GM21360 (cell line): ENCODE measurements at regions not wholly inside any gene's neighbourhood (a gene's known extent, or its start where the extent isn't known, plus 50 kb on each side); places are given as distances from the start of the nearest gene placed in this dataset.
"Not testable (repeated sequence)": the region's sequence is repeated elsewhere in the genome, so short reads cannot be mapped to it uniquely, and the experiment has no call there.

Source experiments
- ATAC-seq: cut with Tn5 transposase; IDR thresholded peaks from one replicate; pipeline ENCODE4 v1.9.1; 2021; ENCODE audit warnings: mild to moderate bottlenecking, moderate library complexity; ENCODE audit not compliant: unreplicated experiment

DNA sequence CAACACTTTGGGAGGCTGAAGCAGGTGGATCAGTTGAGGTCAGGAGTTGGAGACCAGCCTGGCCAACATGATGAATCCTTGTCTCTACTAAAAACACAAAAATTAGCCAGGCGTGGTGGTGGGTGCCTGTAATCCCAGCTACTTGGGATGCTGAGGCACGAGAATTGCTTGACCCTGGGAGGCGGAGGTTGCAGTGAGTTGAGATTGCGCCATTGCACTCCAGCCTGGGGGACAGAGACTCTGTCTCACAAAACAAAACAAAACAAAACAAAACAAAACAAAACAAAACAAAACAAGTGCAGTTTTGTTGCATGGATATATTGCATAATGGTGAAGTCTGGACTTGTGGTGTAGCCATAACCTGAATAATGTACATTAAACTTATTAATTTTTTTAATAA lies 133.6 kb upstream of the ZNF217 start:
- not testable (repeated sequence) for ATAC-seq

DNA sequence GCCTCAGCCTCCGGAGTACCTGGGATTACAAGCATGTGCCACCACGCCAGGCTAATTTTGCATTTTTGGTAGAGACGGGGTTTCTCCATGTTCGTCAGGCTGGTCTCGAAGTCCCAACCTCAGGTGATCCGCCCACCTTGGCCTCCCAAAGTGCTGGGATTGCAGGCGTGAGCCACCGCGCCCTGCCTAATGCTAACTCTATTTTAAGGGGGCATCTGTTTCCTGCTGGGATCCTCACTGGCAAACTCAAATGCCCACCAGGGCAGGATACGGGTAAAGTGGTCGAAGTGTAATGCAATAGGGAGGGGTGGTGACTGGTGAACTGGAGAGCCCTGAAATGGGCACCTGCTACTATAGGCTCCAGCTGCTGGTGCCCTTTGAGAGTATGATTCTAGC lies 131.9 kb upstream of the ZNF217 start:
- no peak for ATAC-seq

DNA sequence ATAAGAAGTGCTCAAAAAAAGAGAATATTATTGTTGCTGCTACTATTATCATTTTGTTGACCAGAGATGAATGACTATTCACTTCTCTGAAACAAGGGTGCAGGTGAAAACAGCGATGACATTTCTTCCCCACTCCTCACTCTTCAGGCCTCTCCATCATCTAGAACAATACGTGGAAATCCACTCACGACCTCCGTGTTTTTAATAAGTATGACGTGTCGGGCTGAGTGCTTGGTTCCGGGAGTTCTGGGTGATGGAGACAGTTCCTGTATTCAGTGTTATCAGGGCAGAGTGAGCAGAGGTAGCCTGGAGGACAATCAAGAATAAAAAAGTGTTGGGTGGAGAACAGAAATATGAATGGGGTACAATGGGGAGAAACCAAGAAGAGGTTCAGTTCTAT lies 130.0 kb upstream of the ZNF217 start:
- ATAC-seq = no peak

DNA sequence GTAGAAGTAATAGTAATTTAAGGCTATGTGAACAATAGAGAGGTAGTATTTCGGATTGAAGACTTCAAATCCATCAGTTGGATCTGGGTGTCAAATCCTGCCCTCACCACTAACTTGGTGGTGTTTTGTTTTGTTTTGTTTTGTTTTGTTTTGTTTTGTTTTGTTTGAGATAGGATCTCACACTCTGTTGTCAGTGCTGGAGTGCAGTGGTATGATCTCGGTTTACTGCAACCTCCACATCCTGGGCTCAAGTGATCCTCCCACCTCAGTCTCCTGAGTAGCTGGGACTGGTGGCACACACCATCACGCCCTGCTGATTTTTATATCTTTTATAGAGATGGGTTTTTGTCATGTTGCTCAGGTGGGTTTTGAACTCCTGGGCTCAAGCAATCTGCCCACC lies 129.4 kb upstream of the ZNF217 start:
- ATAC-seq = no peak

DNA sequence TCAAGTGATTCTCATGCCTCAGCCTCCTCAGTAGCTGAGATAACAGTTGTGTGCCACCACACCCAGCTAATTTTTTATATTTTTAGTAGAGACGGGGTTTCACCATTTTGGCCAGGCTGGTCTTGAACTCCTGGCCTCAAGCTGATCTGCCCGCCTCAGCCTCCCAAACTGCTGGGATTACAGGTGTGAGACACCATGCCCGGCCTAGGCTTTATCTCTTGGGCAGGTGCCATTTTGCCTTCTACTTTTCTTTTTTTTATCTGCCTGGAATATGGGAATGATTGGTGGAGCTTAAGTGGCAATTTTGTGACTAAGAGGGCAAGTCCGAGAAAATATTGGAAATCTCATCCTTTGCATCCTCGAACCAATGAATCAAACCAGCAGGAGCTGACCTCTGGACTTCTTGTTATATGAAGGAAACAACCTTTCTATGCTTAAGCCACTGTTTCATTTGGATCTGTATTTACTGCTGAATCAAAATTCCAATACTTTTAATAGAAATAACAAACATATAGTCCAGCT lies 128.9 kb upstream of the ZNF217 start:
- no peak for ATAC-seq

DNA sequence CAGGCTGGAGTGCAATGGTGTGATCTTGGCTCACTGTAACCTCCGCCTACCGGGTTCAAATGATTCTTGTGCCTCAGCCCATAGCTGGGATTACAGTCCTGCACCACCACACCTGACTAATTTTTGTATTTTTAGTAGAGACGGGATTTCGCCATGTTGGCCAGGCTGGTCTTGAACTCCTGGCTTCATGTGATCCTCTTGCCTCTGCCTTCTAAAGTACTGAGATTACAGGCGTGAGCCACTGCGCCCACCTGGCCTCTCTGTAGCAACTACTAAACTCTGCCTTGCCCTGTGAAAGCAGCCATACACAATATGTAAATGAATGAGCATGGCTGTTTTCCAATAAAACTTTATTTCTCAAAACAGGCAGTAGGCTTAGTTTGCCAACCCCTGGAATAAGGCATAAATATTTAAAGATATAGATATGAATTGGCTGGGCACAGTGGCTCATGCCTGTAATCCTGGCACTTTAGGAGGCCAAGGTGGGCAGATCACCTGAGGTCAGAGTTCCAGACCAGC lies 127.9 kb upstream of the ZNF217 start:
- not testable (repeated sequence) for ATAC-seq

DNA sequence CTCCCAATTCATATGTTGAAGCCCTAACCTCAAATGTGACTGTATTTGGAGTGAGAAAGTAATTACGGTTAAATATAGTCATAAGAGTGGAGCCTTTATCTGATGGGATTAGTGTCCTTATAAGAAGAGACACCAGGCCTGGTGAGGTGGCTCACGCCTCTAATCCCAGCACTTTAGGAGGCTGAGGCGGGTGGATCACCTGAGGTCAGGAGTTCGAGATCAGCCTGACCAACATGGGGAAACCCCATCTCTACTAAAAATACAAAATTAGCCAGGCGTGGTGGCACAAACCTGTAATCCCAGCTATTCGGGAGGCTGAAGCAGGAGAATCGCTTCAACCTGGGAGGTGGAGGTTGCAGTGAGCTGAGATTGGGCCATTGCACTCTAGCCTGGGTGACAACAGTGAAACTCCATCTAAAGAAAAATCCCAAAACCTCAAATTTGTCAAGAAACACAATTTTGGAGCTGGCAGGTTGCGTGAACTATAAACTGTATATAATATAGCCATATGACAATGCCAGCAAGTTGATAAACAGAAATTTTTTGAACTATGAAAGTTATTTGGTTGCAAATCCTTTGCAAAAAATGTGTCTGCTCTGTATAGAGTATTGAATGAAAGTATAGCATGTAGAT lies 125.6 kb upstream of the ZNF217 start:
- ATAC-seq = not testable (repeated sequence)

DNA sequence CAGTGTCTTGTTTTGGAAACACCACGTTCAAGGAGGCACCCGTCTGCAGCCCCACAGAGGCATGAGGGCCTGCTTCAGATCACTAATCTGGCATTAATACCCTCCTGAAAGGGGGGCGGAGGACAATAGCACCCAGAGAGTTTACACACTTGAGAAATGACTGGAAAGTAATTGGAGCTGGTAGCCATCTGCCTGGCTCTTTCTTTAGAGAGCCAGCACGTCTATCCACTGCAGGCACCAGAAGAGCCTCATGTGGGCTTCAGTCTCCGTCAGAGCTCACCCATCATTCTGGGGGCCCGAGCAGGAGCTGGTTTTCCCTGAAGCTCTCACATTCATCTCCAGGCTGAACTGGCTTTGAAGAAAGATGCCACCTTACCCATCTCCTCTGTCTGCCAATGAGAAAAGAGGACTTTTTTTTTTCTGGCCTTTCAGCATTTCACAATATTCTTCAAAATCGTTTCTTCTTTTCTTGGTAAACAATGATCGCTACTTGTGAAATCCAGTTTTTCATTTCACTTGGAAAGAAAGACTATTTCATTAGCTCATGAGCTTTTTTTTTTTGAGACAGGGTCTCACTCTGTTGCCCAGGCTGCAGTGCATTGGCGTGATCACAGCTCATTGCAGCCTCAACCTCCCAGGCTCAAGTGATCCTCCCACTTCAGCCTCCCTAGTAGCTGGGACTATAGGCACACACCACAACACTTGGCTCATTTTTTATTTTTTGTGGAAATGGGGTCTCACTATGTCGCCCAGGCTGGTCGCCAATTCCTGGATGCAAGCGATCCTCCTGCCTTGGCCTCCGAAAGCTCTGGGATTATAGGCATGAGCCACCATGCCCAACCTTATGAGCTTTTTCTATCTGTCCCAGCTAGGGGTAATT lies 124.7 kb upstream of the ZNF217 start:
- ATAC-seq = no peak

DNA sequence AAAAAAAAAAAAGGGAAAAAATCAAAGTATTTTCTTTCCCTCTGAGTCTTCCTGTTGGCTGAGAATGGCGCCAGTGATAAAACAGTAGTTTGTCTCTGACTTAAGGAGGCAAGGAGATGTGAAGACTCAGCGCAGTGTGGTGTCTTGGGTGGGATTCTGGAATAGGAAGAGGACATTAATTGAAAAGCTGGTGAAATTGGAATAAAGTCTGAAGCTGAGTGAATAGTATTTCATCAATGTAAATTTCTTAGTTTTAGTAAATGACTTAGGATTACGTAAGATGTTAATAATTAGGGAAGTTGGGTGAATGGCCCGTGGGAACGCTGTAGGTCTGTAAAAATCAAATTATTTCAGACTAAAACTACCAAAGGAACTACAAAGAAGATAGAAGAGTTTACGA lies 122.8 kb upstream of the ZNF217 start:
- no peak for ATAC-seq

DNA sequence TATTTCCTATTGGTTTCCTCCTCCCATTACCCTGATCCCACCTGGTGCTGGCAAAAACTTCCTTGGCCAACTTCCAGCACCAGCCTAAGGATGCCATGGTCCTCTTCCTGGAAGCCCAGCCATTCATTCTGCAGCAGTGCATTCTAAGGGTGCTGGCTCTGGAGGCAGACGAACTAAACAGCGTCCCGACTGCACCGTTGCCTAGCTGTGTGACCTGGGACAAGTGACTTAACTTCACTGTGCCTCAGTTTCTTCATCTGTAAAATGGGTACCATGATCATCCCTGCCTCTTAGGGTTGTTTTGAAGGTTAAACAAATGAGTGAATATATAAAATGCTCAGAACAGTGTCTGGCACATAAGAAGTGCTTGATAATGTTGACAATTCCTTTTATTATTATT lies 120.9 kb upstream of the ZNF217 start:
- ATAC-seq = no peak

DNA sequence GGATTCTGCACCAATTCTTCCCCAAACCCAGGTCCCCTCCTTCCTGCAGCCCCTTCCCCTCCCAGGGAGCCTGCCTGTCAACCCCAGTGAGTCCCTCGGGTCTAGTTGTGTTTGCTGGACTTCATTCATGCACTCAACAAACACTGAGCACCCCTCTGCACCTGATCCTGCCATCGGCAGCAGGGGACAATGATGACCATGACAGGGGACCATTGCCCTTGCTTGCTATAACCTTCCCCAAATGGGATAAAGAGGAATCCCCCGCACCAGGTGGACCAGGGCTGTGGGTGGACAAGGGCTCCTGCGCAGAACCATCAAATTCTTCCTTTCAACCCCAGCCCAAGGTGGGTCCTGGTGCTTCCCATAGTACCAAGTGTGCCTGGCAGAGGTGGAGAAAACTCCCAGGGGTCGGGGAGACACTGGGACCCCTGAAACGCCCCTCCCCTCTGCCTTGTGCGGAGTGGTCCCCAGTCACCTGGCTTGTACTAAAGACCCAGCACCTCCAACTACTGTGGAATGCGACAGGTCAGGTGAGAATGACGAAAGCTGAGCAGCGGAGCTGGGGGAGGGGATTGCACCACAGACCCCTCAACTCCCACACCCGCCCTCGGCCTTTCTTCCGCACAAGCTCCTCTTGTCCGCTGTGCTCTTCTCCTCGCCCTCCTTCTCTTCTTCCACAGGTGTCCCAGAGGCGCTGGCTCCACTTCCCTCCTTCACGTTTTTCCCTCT lies 119.9 kb upstream of the ZNF217 start:
- no peak for ATAC-seq

DNA sequence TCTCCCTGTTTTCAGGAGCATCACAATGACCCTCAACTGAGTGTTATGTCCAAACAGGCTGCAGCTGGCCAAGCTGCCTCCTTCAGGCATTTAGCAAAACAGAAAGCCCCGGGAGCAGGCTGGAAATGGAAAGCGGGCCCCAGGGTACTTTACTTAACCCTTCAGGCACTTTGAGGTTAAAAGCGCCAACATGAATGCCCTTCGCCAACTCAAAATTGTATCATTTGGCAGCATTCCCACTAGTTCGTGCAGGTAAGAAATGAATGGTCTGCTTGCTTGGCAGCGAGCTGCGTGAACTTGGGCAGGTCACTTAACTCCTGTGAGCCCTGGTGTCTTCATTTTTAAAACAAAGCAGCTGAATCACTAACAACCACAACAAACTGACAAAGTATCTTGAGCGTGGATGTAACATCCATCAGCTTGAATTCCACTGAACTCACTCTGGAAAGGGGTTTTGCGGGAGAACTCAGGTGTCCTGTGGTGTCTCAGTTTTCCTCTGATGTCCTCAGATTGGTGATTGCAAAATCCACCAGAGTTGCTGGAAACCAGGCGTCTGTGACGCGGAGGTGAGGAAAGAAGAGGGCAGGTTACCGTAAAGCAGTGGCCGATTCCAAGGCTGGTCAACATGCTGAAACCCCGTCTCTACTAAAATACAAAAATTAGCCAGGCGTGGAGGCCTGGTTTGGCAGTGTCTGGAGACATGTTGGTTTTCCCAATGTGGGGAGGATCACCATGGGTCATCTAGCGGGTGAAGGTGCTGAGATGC lies 118.8 kb upstream of the ZNF217 start:
- no peak for ATAC-seq

DNA sequence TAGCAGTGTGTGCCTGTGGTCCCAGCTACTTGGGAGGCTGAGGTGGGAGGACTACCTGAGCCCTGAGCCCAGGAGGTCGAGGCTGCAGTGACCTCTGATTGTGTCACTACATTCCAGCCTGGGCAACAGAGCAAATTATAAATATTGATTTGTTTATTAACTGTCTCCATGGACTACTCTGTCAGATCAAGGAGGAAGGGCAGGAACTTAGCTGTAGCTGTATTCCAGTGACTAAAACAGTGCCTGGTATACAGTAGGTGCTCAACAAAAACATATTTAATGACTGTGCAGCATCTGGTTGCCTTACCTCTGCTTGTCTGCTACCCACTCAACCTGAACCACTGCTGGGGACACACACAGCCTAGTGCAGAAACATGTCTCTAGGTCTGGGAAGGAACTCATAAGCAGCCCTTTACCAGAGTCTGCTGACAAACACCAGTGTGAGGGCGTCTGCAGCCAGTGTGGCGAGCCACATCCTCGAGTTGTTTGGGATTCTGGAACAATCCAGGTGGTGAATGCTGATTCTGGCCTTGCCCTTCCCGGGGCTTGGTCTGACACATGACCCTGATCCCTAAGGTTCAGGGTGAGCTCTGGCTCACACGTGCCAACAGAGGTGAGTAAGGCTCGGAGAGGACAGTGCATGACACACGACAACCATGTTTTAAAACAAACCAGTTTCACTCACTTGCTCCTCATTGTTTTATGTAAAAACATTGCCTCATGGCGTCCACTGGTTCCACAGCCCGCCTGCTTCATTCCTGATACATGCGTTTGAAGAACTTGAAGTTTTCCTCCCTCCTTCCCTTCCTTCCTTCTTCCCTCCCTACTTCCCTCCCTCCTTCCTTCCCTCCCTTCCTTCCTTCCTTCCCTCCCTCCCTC lies 117.9 kb upstream of the ZNF217 start:
- no peak for ATAC-seq

DNA sequence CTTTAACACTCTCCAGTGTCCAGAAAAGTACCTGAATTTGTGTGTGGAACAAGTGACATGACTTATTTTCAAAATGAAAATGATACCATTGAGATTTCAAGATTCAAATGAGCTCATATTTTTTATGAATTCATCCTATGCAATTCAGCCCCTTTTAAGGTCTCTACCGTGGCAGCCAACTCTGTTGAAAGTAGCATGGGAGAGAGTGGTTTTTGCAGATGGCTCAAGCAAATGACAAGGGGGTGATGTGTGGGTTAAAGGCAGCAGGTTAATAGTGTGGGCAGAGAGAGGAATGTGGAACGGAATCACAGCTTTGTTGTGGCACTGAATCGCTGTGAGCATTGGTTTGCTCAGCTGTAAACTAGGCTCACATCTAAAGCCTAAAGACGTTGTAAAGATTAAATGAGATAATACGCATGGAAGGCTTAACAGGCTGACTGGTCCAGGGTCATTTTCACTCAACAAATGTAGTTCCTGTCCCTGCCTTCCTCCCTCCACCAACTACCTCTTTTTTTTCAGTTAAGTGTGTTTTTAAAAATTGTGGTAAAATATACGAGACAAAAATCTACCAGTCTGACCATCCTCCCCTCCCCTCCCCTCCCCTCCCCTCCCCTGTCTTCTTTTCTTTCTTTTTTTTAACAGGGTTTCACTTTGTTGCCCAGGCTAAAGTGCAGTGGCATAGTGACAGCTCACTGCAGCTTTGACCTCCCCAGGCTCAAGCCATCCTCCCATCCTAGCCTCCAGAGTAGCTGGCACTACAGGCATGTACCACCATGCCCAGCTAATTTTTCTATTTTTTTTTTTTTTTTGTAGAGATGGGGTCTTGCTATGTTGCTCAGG lies 114.7 kb upstream of the ZNF217 start:
- peak; percentile 56 for ATAC-seq

DNA sequence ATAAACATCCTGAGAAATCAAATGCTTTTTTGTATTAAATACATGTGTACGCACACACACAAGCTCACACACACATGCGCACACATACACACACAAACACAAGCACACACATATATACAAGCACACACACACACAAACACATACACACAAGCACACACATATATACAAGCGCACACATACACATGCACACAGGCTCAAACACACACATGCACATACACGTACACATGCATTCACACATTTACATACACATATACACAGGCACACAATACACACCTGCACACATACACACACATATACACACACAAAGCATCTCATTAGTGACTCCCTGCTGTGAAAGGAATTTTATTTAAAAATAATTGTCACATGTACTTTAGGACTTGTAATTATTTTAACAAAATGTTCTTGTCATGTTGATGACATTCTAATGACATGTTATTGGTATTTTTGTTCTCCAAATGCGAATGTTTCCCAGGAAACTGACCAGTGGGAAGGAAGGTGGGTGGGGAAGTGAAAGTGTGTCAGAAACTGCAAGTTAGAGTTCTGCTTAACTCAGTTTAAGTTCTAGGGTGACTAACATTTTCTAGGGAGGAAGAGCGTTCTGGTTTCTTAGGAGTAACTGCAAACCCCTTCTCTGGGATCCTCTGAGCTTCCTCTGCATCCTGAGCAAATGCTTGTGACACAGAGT lies 113.9 kb upstream of the ZNF217 start:
- peak; percentile 38 for ATAC-seq

DNA sequence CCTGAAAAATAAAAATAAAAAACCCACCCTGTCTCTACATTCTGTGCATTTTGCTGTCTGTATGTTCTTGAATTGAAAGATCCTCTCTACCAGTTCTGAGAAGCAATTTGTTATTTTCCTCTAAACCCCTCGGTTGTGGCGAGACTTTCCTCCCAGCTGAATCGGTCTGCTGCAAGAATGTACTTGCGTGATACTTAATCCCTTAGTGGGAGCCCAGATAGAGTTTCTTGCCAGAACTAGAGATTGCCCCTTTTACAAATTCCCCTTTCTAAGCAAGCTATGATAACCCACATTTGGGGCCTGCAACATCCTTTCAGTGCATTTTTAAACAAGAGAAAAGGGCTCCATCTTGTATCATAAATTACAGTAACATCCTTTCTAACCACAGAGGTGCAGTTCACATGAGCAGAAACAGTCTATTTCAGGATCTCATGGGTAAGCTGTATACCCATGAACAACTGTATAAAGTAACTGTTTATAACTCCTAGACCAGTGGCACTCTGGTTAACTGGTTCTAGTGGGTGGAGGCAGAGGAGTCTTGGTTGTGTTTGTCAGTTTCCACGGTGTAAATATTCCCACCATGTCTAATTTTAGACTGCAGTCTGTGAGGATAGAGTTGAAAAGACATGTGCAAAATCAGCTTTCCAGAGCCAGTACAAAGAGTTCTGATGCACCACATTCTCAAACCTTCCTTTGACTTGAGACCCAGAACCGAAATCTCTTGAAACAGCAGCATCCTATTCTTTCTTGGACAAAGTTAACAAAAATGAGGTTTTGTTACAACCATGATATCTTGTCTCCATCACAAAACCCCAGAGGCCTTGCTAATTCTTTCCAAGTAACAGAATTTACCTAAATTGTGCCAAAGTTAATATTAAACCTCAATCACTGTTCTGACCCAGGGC lies 113.1 kb upstream of the ZNF217 start:
- peak; percentile 46 for ATAC-seq

DNA sequence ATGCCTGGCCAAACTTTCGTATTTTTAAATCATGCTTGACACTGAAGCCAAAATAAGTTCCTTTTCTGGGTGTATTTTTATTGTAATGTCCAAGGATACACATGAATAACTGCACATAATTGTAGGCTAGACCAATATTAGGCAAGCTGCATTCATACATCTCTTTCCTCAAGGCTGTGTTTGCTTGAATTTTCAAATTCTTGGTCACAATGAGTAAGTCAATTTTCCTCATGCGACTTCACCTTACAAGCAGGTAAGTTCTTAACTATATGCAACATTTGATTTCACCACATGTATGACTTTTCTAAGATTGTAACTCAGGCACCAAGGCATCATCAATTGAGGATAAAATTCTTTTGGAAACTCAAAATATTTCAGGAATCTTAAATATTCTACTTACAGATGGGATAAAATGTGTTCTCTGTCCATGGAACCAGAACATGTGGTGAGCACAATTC lies 112.4 kb upstream of the ZNF217 start:
- no peak for ATAC-seq
